GM23338 (cell line): ENCODE measurements at regions not wholly inside any gene's neighbourhood (a gene's known extent, or its start where the extent isn't known, plus 50 kb on each side); places are given as distances from the start of the nearest gene placed in this dataset.

Experiments used
- ATAC-seq: fragments of 200-7000 bp; cut with Tn5 transposase; 3 replicates; pipeline ENCODE4 v1.9.1; 2020
- DNase-seq: peaks from one replicate; pipeline ENCODE4 v3.0.0-alpha.2; 2015; ENCODE audit warnings: low spot score
- H2AFZ ChIP-seq: fragments of 200-600 bp; sonication (generic); 2 replicates; pipeline ENCODE4 v1.8.0; 2016; ENCODE audit warnings: antibody characterized with exemption, mild to moderate bottlenecking, moderate library complexity
- H3F3A ChIP-seq: fragments of 200-600 bp; sonication (generic); replicated peaks from 2 replicates; pipeline ENCODE4 v1.8.0; 2017; ENCODE audit warnings: antibody characterized with exemption, mixed run types, low read depth
- H3K27ac ChIP-seq: fragments of 200-600 bp; sonication (generic); 2 replicates; pipeline ENCODE4 v1.6.1; 2016; ENCODE audit warnings: low read depth
- H3K27me3 ChIP-seq: fragments of 200-600 bp; sonication (generic); 2 replicates; pipeline ENCODE4 v1.8.0; 2016; ENCODE audit warnings: mild to moderate bottlenecking, mixed run types, moderate library complexity; ENCODE audit not compliant: insufficient read depth
- H3K36me3 ChIP-seq: fragments of 200-600 bp; sonication (generic); 2 replicates; pipeline ENCODE4 v1.8.0; 2016; ENCODE audit warnings: mild to moderate bottlenecking; ENCODE audit not compliant: insufficient read depth
- H3K4me1 ChIP-seq: fragments of 200-600 bp; sonication (generic); 2 replicates; pipeline ENCODE4 v1.8.0; 2016; ENCODE audit warnings: mild to moderate bottlenecking, moderate library complexity; ENCODE audit not compliant: insufficient read depth
- H3K4me2 ChIP-seq: fragments of 200-600 bp; sonication (generic); 2 replicates; pipeline ENCODE4 v1.7.1; 2017; ENCODE audit warnings: mixed run types
- H3K4me3 ChIP-seq: fragments of 200-600 bp; sonication (generic); 2 replicates; pipeline ENCODE4 v1.6.1; 2016; ENCODE audit warnings: mixed run types
- H3K79me2 ChIP-seq: fragments of 200-600 bp; sonication (generic); replicated peaks from 2 replicates; pipeline ENCODE4 v1.8.0; 2017; ENCODE audit warnings: mild to moderate bottlenecking; ENCODE audit not compliant: insufficient read depth
- H3K9me2 ChIP-seq: fragments of 200-600 bp; sonication (generic); 2 replicates; pipeline ENCODE4 v1.8.0; 2017; ENCODE audit not compliant: insufficient read depth
- H4K20me1 ChIP-seq: fragments of 200-600 bp; sonication (generic); replicated peaks from 2 replicates; pipeline ENCODE4 v1.8.0; 2017; ENCODE audit warnings: mild to moderate bottlenecking; ENCODE audit not compliant: insufficient read depth
- H3K27ac Mint-ChIP-seq: 2 replicates; pipeline ENCODE4 v1.8.0; 2020; ENCODE audit warnings: inconsistent platforms, mild to moderate bottlenecking, moderate library complexity, mixed read lengths
- H3K27me3 Mint-ChIP-seq: 3 replicates; pipeline ENCODE4 v1.8.0; 2022; ENCODE audit warnings: low read depth, mild to moderate bottlenecking, moderate library complexity, mixed read lengths, inconsistent platforms; ENCODE audit not compliant: insufficient read depth, poor library complexity
- H3K36me3 Mint-ChIP-seq: 3 replicates; pipeline ENCODE4 v1.8.0; 2021; ENCODE audit warnings: low read depth, mild to moderate bottlenecking, inconsistent platforms, moderate library complexity, mixed read lengths
- H3K4me1 Mint-ChIP-seq: 3 replicates; pipeline ENCODE4 v1.8.0; 2020; ENCODE audit warnings: mild to moderate bottlenecking, inconsistent platforms, mixed read lengths
- H3K4me3 Mint-ChIP-seq: 3 replicates; pipeline ENCODE4 v1.8.0; 2021; ENCODE audit warnings: moderate library complexity, mild to moderate bottlenecking, inconsistent platforms, mixed read lengths
- H3K9me3 Mint-ChIP-seq: 3 replicates; pipeline ENCODE4 v1.8.0; 2020; ENCODE audit warnings: moderate library complexity, mild to moderate bottlenecking, inconsistent platforms, mixed read lengths
- CTCF ChIP-seq, 2 experiments: fragments of 200-600 bp in 1 of 2; sonication (generic) in 1 of 2; conservative IDR thresholded peaks; 2 replicates each; pipeline versions ENCODE4 v1.5.1 to v1.6.1; 2016 to 2017; ENCODE audit warnings: antibody characterized with exemption in 2 of 2, low read depth in 2 of 2, mild to moderate bottlenecking in 2 of 2, moderate library complexity in 1 of 2
- EZH2phosphoT487 ChIP-seq: fragments of 200-600 bp; sonication (generic); IDR thresholded peaks from one replicate; pipeline ENCODE4 v1.8.1; 2018; ENCODE audit warnings: antibody characterized with exemption; ENCODE audit not compliant: unreplicated experiment
- JUNB ChIP-seq: IDR thresholded peaks from one replicate; pipeline ENCODE4 v1.6.1; 2016; ENCODE audit warnings: antibody characterized with exemption; ENCODE audit not compliant: unreplicated experiment
- POLR2AphosphoS5 ChIP-seq: IDR thresholded peaks from 2 replicates; pipeline ENCODE4 v1.6.1; 2016; ENCODE audit warnings: antibody characterized with exemption, low read depth
- REST ChIP-seq: IDR thresholded peaks from one replicate; pipeline ENCODE4 v1.6.1; 2018; ENCODE audit warnings: antibody characterized with exemption; ENCODE audit not compliant: unreplicated experiment
- ZNF114 ChIP-seq: fragments of 250-450 bp; sonication (Bioruptor Pico); IDR thresholded peaks from 2 replicates; pipeline ENCODE4 v1.5.0; 2020; ENCODE audit warnings: mild to moderate bottlenecking, moderate library complexity
- ZNF331 ChIP-seq: fragments of 250-450 bp; sonication (Bioruptor Pico); IDR thresholded peaks from 2 replicates; pipeline ENCODE4 v1.5.0; 2020; ENCODE audit warnings: low read depth, mild to moderate bottlenecking, moderate library complexity
- ZNF462 ChIP-seq: fragments of 250-450 bp; sonication (Bioruptor Pico); IDR thresholded peaks from 2 replicates; pipeline ENCODE4 v1.5.0; 2020; ENCODE audit warnings: mild to moderate bottlenecking, moderate library complexity

GRCh38 chr12:105721891-105722290, 391.4 kb downstream of the C12orf75 start (continued):
- TF ChIP-seq ZNF462 (CRISPR knock-in tag) (no peak), CTCF (conservative IDR thresholded peaks at IDR 0.05; ENCODE audit: low read depth in 2 of 2) (no peak), ZNF114 (CRISPR knock-in tag) (no peak), EZH2phosphoT487 (no peak)

GRCh38 chr12:105723066-105723465, 392.6 kb downstream of the C12orf75 start:
- Mint-ChIP-seq H3K27ac (no peak overlapping the region), H3K36me3 (no peaks in the 10 kb centered on the region), H3K4me1 (peaks cover 15% of the 10 kb centered on the region; the same call in 2 of the 3 replicates), H3K4me3 (no peak overlapping the region), H3K27me3 (no peaks in the 10 kb centered on the region), H3K9me3 (no peaks in the 10 kb centered on the region)
- H3K27me3 ChIP-seq, result no peaks in the 10 kb centered on the region
- no peaks in the 10 kb centered on the region for H3K79me2 ChIP-seq
- H3F3A ChIP-seq, result no peaks in the 10 kb centered on the region
- no peak overlapping the region for H2AFZ ChIP-seq
- H3K27ac ChIP-seq, result no peak overlapping the region
- no peaks in the 10 kb centered on the region for H3K36me3 ChIP-seq
- DNase-seq, result no peak
- ATAC-seq, result no peak
- H4K20me1 ChIP-seq, result no peaks in the 10 kb centered on the region
- no peaks in the 10 kb centered on the region for H3K4me1 ChIP-seq
- no peak overlapping the region for H3K4me3 ChIP-seq
- TF ChIP-seq ZNF114 (CRISPR knock-in tag) (no peak), POLR2AphosphoS5 (no peak), EZH2phosphoT487 (no peak), JUNB (no peak), ZNF331 (CRISPR knock-in tag) (no peak), REST (no peak)
- no peaks in the 10 kb centered on the region for H3K9me2 ChIP-seq
- H3K4me2 ChIP-seq, result no peak overlapping the region
